ENCODE measurements at regions not wholly inside any gene's neighbourhood (a gene's known extent, or its start where the extent isn't known, plus 50 kb on each side); places are given as distances from the start of the nearest gene placed in this dataset.

GRCh38 chr3:34687671-34688070 lies 889.2 kb downstream of the PDCD6IP start:
- TF ChIP-seq, protein P1, sequence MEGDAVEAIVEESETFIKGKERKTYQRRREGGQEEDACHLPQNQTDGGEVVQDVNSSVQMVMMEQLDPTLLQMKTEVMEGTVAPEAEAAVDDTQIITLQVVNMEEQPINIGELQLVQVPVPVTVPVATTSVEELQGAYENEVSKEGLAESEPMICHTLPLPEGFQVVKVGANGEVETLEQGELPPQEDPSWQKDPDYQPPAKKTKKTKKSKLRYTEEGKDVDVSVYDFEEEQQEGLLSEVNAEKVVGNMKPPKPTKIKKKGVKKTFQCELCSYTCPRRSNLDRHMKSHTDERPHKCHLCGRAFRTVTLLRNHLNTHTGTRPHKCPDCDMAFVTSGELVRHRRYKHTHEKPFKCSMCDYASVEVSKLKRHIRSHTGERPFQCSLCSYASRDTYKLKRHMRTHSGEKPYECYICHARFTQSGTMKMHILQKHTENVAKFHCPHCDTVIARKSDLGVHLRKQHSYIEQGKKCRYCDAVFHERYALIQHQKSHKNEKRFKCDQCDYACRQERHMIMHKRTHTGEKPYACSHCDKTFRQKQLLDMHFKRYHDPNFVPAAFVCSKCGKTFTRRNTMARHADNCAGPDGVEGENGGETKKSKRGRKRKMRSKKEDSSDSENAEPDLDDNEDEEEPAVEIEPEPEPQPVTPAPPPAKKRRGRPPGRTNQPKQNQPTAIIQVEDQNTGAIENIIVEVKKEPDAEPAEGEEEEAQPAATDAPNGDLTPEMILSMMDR (conservative IDR thresholded peaks at IDR 0.05; ENCODE audit: low read depth in 2 of 2): no peak
- TF ChIP-seq NANOG (IDR thresholded peaks at IDR 0.05; ENCODE audit: borderline replicate concordance) (no peak), POLR2AphosphoS5 (IDR thresholded peaks at IDR 0.05; ENCODE audit: low read depth) (no peak), EZH2 (IDR thresholded peaks at IDR 0.05; ENCODE audit: low read depth, unreplicated experiment) (no peak), EZH2phosphoT487 (IDR thresholded peaks at IDR 0.05; ENCODE audit: unreplicated experiment) (no peak), JUNB (IDR thresholded peaks at IDR 0.05; ENCODE audit: unreplicated experiment) (no peak), REST (IDR thresholded peaks at IDR 0.05; ENCODE audit: unreplicated experiment) (no peak), CREB1 (CRISPR knock-in tag; IDR thresholded peaks at IDR 0.05; ENCODE audit: low read depth) (no peak), ZNF331 (CRISPR knock-in tag; IDR thresholded peaks at IDR 0.05; ENCODE audit: low read depth) (no peak), ZNF114 (CRISPR knock-in tag; IDR thresholded peaks at IDR 0.05) (no peak), STAT1 (IDR thresholded peaks at IDR 0.05; ENCODE audit: unreplicated experiment) (no peak)
- TF ChIP-seq, protein P2, sequence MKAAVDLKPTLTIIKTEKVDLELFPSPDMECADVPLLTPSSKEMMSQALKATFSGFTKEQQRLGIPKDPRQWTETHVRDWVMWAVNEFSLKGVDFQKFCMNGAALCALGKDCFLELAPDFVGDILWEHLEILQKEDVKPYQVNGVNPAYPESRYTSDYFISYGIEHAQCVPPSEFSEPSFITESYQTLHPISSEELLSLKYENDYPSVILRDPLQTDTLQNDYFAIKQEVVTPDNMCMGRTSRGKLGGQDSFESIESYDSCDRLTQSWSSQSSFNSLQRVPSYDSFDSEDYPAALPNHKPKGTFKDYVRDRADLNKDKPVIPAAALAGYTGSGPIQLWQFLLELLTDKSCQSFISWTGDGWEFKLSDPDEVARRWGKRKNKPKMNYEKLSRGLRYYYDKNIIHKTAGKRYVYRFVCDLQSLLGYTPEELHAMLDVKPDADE (IDR thresholded peaks at IDR 0.05): no peak
- TF ChIP-seq, protein P3, sequence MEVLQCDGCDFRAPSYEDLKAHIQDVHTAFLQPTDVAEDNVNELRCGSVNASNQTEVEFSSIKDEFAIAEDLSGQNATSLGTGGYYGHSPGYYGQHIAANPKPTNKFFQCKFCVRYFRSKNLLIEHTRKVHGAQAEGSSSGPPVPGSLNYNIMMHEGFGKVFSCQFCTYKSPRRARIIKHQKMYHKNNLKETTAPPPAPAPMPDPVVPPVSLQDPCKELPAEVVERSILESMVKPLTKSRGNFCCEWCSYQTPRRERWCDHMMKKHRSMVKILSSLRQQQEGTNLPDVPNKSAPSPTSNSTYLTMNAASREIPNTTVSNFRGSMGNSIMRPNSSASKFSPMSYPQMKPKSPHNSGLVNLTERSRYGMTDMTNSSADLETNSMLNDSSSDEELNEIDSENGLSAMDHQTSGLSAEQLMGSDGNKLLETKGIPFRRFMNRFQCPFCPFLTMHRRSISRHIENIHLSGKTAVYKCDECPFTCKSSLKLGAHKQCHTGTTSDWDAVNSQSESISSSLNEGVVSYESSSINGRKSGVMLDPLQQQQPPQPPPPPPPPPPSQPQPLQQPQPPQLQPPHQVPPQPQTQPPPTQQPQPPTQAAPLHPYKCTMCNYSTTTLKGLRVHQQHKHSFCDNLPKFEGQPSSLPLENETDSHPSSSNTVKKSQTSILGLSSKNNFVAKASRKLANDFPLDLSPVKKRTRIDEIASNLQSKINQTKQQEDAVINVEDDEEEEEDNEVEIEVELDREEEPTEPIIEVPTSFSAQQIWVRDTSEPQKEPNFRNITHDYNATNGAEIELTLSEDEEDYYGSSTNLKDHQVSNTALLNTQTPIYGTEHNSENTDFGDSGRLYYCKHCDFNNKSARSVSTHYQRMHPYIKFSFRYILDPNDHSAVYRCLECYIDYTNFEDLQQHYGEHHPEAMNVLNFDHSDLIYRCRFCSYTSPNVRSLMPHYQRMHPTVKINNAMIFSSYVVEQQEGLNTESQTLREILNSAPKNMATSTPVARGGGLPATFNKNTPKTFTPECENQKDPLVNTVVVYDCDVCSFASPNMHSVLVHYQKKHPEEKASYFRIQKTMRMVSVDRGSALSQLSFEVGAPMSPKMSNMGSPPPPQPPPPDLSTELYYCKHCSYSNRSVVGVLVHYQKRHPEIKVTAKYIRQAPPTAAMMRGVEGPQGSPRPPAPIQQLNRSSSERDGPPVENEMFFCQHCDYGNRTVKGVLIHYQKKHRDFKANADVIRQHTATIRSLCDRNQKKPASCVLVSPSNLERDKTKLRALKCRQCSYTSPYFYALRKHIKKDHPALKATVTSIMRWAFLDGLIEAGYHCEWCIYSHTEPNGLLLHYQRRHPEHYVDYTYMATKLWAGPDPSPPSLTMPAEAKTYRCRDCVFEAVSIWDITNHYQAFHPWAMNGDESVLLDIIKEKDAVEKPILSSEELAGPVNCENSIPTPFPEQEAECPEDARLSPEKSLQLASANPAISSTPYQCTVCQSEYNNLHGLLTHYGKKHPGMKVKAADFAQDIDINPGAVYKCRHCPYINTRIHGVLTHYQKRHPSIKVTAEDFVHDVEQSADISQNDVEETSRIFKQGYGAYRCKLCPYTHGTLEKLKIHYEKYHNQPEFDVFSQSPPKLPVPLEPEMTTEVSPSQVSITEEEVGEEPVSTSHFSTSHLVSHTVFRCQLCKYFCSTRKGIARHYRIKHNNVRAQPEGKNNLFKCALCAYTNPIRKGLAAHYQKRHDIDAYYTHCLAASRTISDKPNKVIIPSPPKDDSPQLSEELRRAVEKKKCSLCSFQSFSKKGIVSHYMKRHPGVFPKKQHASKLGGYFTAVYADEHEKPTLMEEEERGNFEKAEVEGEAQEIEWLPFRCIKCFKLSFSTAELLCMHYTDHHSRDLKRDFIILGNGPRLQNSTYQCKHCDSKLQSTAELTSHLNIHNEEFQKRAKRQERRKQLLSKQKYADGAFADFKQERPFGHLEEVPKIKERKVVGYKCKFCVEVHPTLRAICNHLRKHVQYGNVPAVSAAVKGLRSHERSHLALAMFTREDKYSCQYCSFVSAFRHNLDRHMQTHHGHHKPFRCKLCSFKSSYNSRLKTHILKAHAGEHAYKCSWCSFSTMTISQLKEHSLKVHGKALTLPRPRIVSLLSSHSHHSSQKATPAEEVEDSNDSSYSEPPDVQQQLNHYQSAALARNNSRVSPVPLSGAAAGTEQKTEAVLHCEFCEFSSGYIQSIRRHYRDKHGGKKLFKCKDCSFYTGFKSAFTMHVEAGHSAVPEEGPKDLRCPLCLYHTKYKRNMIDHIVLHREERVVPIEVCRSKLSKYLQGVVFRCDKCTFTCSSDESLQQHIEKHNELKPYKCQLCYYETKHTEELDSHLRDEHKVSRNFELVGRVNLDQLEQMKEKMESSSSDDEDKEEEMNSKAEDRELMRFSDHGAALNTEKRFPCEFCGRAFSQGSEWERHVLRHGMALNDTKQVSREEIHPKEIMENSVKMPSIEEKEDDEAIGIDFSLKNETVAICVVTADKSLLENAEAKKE (CRISPR knock-in tag; IDR thresholded peaks at IDR 0.05): no peak

All from GM23338 (cell line).